ENCODE measurements at regions not wholly inside any gene's neighbourhood (a gene's known extent, or its start where the extent isn't known, plus 50 kb on each side); places are given as distances from the start of the nearest gene placed in this dataset.

GRCh38 chr2:7878786-7879482 lies 802.9 kb upstream of the ID2 start:
- no peak for DNase-seq

- no peak for DNase-seq
Measured at GRCh38 chr2:7879483-7879835, 802.4 kb upstream of the ID2 start.

- no peak for DNase-seq
Measured at GRCh38 chr2:7880126-7880525, 801.7 kb upstream of the ID2 start.

GRCh38 chr2:7880566-7880965 lies 801.3 kb upstream of the ID2 start:
- DNase-seq = no peak

GRCh38 chr2:7881063-7881462 lies 800.8 kb upstream of the ID2 start:
- no peak for DNase-seq

GRCh38 chr2:7881466-7881865 lies 800.4 kb upstream of the ID2 start:
- no peak for DNase-seq

- DNase-seq = no peak
Measured at GRCh38 chr2:7882296-7882695, 799.6 kb upstream of the ID2 start.

GRCh38 chr2:7884338-7884737 lies 797.5 kb upstream of the ID2 start:
- DNase-seq = no peak

- no peak for DNase-seq
Measured at GRCh38 chr2:7886666-7887065, 795.2 kb upstream of the ID2 start.

GRCh38 chr2:7887441-7887840 lies 794.4 kb upstream of the ID2 start:
- no peak for DNase-seq

GRCh38 chr2:7888876-7889275 lies 793.0 kb upstream of the ID2 start:
- no peak for DNase-seq

GRCh38 chr2:7891312-7891711 lies 790.5 kb upstream of the ID2 start:
- DNase-seq = no peak

- DNase-seq = no peak
Measured at GRCh38 chr2:7895289-7895688, 786.6 kb upstream of the ID2 start.

GRCh38 chr2:7896940-7897487 lies 784.8 kb upstream of the ID2 start:
- no peak for DNase-seq

GRCh38 chr2:7899241-7899640 lies 782.6 kb upstream of the ID2 start:
- DNase-seq = no peak

GRCh38 chr2:7899923-7900322 lies 781.9 kb upstream of the ID2 start:
- DNase-seq = peak; percentile 45

GRCh38 chr2:7900593-7900992 lies 781.3 kb upstream of the ID2 start:
- DNase-seq = peak; percentile 74

GRCh38 chr2:7902251-7902765 lies 779.5 kb upstream of the ID2 start:
- DNase-seq = no peak

- no peak for DNase-seq
Measured at GRCh38 chr2:7904319-7904718, 777.5 kb upstream of the ID2 start.

GRCh38 chr2:7905756-7906155 lies 776.1 kb upstream of the ID2 start:
- no peak for DNase-seq

- no peak for DNase-seq
Measured at GRCh38 chr2:7906431-7906830, 775.4 kb upstream of the ID2 start.

- no peak for DNase-seq
Measured at GRCh38 chr2:7907041-7907440, 774.8 kb upstream of the ID2 start.

- DNase-seq = no peak
Measured at GRCh38 chr2:7910752-7911151, 771.1 kb upstream of the ID2 start.

- DNase-seq = no peak
Measured at GRCh38 chr2:7911196-7911595, 770.7 kb upstream of the ID2 start.

- DNase-seq = no peak
Measured at GRCh38 chr2:7913974-7914373, 767.9 kb upstream of the ID2 start.
